ENCODE measurements at regions not wholly inside any gene's neighbourhood (a gene's known extent, or its start where the extent isn't known, plus 50 kb on each side); places are given as distances from the start of the nearest gene placed in this dataset.
A peak's percentile ranks its signal among the peaks of the same experiment; 100 is the strongest.

DNA sequence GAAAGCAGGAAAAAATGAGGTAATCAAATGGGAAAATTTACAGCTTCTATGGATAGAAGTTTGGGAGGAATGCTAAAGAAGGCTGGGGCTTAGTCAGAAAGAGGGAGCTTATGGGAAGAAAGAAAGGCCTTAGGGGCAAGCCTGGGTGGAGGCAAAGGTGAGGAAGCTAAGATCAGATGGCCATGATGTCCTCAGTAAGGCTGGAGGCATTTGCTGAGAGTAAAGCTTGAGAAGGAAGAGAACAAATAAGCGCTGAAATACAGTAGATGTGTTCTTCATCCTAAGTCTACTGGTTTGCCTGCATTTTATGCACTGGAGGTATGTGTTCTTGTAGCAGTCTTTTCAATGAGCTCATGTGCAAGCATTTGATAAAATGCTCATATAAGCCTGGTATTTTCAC is 355.4 kb downstream of the BRINP2 start:
- TF ChIP-seq, protein P1, sequence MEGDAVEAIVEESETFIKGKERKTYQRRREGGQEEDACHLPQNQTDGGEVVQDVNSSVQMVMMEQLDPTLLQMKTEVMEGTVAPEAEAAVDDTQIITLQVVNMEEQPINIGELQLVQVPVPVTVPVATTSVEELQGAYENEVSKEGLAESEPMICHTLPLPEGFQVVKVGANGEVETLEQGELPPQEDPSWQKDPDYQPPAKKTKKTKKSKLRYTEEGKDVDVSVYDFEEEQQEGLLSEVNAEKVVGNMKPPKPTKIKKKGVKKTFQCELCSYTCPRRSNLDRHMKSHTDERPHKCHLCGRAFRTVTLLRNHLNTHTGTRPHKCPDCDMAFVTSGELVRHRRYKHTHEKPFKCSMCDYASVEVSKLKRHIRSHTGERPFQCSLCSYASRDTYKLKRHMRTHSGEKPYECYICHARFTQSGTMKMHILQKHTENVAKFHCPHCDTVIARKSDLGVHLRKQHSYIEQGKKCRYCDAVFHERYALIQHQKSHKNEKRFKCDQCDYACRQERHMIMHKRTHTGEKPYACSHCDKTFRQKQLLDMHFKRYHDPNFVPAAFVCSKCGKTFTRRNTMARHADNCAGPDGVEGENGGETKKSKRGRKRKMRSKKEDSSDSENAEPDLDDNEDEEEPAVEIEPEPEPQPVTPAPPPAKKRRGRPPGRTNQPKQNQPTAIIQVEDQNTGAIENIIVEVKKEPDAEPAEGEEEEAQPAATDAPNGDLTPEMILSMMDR (IDR thresholded peaks at IDR 0.05; ENCODE audit: insufficient read depth, low read depth, low read length, missing control alignments): no peak
- no peak for DNase-seq (ENCODE audit: low read depth)
- H3K4me3 ChIP-seq (ENCODE audit: low read length): no peak overlapping the region

- TF ChIP-seq, protein P1 (IDR thresholded peaks at IDR 0.05; ENCODE audit: insufficient read depth, low read depth, low read length, missing control alignments): no peak
- DNase-seq (ENCODE audit: low read depth): no peak
- no peak overlapping the region for H3K4me3 ChIP-seq (ENCODE audit: low read length)
These were observed 354.4 kb downstream of the BRINP2 start for GRCh38 chr1:177525176-177525575.

GRCh38 chr1:177517546-177517945 is 346.8 kb downstream of the BRINP2 start:
- H3K4me3 ChIP-seq (ENCODE audit: low read length): no peak overlapping the region
- DNase-seq (ENCODE audit: low read depth): peak; percentile 92
- TF ChIP-seq, protein P1 (IDR thresholded peaks at IDR 0.05; ENCODE audit: insufficient read depth, low read depth, low read length, missing control alignments): no peak

GRCh38 chr1:177514207-177514606 is 343.4 kb downstream of the BRINP2 start:
- H3K4me3 ChIP-seq (ENCODE audit: low read length): no peak overlapping the region
- no peak for DNase-seq (ENCODE audit: low read depth)
- TF ChIP-seq, protein P1 (IDR thresholded peaks at IDR 0.05; ENCODE audit: insufficient read depth, low read depth, low read length, missing control alignments): no peak

DNA sequence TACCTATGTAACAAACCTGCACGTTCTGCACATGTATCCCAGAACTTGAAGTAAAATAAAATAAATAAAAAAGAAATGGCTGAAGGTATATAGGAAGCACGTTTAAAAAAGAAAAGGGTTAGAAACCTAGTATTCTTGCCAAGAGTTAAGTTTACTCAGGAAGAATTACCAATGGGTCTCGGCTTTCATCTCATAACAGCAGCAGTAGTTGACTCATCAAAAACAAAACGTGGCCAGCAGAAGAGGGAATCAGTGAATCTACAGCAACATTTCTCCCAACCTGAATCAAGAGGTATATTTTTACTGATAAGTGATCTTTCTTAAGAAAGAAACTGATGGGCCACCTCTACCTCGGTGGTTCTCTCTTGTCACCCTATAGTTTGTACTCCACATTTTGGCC is 340.3 kb downstream of the BRINP2 start:
- peak; percentile 43 for DNase-seq (ENCODE audit: low read depth)
- TF ChIP-seq, protein P1 (IDR thresholded peaks at IDR 0.05; ENCODE audit: insufficient read depth, low read depth, low read length, missing control alignments): no peak
- H3K4me3 ChIP-seq (ENCODE audit: low read length): no peak overlapping the region

- no peak overlapping the region for H3K4me3 ChIP-seq (ENCODE audit: low read length)
- peak; percentile 78 for DNase-seq (ENCODE audit: low read depth)
- TF ChIP-seq, protein P1 (IDR thresholded peaks at IDR 0.05; ENCODE audit: insufficient read depth, low read depth, low read length, missing control alignments): no peak
These were observed 335.3 kb downstream of the BRINP2 start for GRCh38 chr1:177505905-177506590.

DNA sequence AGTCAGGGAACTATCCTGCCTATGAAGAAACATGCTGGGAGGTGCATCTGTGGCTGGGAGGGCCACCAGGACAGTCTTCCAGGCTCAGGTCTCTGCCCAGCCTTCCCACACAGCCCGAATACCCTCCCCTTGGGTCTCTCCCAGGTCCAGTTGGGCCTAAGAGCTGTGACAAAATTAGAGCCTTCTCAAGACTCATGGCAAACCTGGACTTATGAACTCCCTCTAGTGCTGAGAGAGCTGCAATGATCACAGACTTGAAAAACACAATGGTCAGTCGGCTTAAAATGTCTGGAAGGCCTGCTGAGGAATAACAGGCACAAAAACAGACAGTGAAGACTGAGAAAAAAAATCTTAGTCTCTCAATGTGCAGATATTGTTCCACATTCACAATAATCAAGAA is 325.1 kb downstream of the BRINP2 start:
- no peak overlapping the region for H3K4me3 ChIP-seq (ENCODE audit: low read length)
- TF ChIP-seq, protein P1 (IDR thresholded peaks at IDR 0.05; ENCODE audit: insufficient read depth, low read depth, low read length, missing control alignments): no peak
- DNase-seq (ENCODE audit: low read depth): no peak

All from epithelial cell of esophagus (primary cell).